Activated T-helper 1 cell treated with anti-CD3 and anti-CD28 coated beads, Interleukin-2, amount 50 U/mL, for 16 hours (primary cell): ENCODE measurements at regions not wholly inside any gene's neighbourhood (a gene's known extent, or its start where the extent isn't known, plus 50 kb on each side); places are given as distances from the start of the nearest gene placed in this dataset.

Experiments
- DNase-seq, 2 donors: peaks; one replicate each; pipeline ENCODE4 v3.0.0-alpha.2; 2020; ENCODE audit warnings: low read depth in 1 of 2, low spot score in 1 of 2

GRCh38 chr11:70486731-70487130 is 88.4 kb downstream of the CTTN start:
- DNase-seq, result no peak

GRCh38 chr11:70487160-70487559 is 88.8 kb downstream of the CTTN start:
- DNase-seq, result no peak

- no peak for DNase-seq
Observed at GRCh38 chr11:70487756-70488155, 89.4 kb downstream of the CTTN start.

GRCh38 chr11:70488171-70488703 is 89.9 kb downstream of the CTTN start:
- no peak for DNase-seq

- DNase-seq, result no peak
Observed at GRCh38 chr11:70489276-70489675, 90.9 kb downstream of the CTTN start.

GRCh38 chr11:70490208-70490607 is 91.9 kb downstream of the CTTN start:
- DNase-seq, result no peak

- DNase-seq, result no peak
Observed at GRCh38 chr11:70490723-70491558, 92.6 kb downstream of the CTTN start.

GRCh38 chr11:70491696-70492472 is 93.6 kb downstream of the CTTN start:
- no peak for DNase-seq

- DNase-seq, result no peak
Observed at GRCh38 chr11:70493089-70493474, 94.8 kb downstream of the CTTN start.

GRCh38 chr11:70493891-70494290 is 95.6 kb downstream of the CTTN start:
- no peak for DNase-seq

GRCh38 chr11:70494559-70495350 is 96.4 kb downstream of the CTTN start:
- no peak for DNase-seq

- no peak for DNase-seq
Observed at GRCh38 chr11:70495351-70496310, 97.3 kb downstream of the CTTN start.

- no peak for DNase-seq
Observed at GRCh38 chr11:70496591-70497535, 98.5 kb downstream of the CTTN start.

- DNase-seq, result no peak
Observed at GRCh38 chr11:70497536-70498075, 99.3 kb downstream of the CTTN start.

- DNase-seq, result no peak
Observed at GRCh38 chr11:70498171-70498571, 99.8 kb downstream of the CTTN start.

- no peak for DNase-seq
Observed at GRCh38 chr11:70498976-70499801, 100.9 kb downstream of the CTTN start.

- no peak for DNase-seq
Observed at GRCh38 chr11:70500076-70500847, 101.9 kb downstream of the CTTN start.
